Hepatocyte (in vitro differentiated cells): ENCODE measurements at regions not wholly inside any gene's neighbourhood (a gene's known extent, or its start where the extent isn't known, plus 50 kb on each side); places are given as distances from the start of the nearest gene placed in this dataset.
A peak's percentile ranks its signal among the peaks of the same experiment; 100 is the strongest.
"Not testable (repeated sequence)": the region's sequence is repeated elsewhere in the genome, so short reads cannot be mapped to it uniquely, and the experiment has no call there.

Experiments used
- DNase-seq: peaks from one replicate; pipeline ENCODE4 v3.0.0-alpha.2; 2016; ENCODE audit warnings: low spot score
- H2AFZ ChIP-seq: fragments of 200-600 bp; sonication (generic); 2 replicates; pipeline ENCODE4 v1.6.0; 2016; ENCODE audit warnings: antibody characterized with exemption, mild to moderate bottlenecking
- H3K27ac ChIP-seq: fragments of 200-600 bp; sonication (generic); 2 replicates; pipeline ENCODE4 v1.5.1; 2016; ENCODE audit warnings: mild to moderate bottlenecking
- H3K27me3 ChIP-seq: fragments of 200-600 bp; sonication (generic); 2 replicates; pipeline ENCODE4 v1.6.1; 2016
- H3K36me3 ChIP-seq: fragments of 200-600 bp; sonication (generic); replicated peaks from 2 replicates; pipeline ENCODE4 v1.5.1; 2016; ENCODE audit warnings: low read depth; ENCODE audit not compliant: insufficient read depth
- H3K4me1 ChIP-seq: fragments of 200-600 bp; sonication (generic); 2 replicates; pipeline ENCODE4 v1.5.1; 2016; ENCODE audit warnings: mild to moderate bottlenecking, moderate library complexity; ENCODE audit not compliant: insufficient read depth
- H3K4me2 ChIP-seq: fragments of 200-600 bp; sonication (generic); 2 replicates; pipeline ENCODE4 v1.6.0; 2016
- H3K4me3 ChIP-seq: fragments of 200-600 bp; sonication (generic); 2 replicates; pipeline ENCODE4 v1.5.1; 2016; ENCODE audit warnings: mild to moderate bottlenecking
- H3K79me2 ChIP-seq: fragments of 200-600 bp; sonication (generic); 2 replicates; pipeline ENCODE4 v1.6.0; 2017; ENCODE audit warnings: mild to moderate bottlenecking
- H3K9me2 ChIP-seq: fragments of 200-600 bp; sonication (generic); replicated peaks from 2 replicates; pipeline ENCODE4 v1.6.0; 2017; ENCODE audit warnings: mild to moderate bottlenecking; ENCODE audit not compliant: insufficient read depth
- H3K9me3 ChIP-seq: fragments of 200-600 bp; sonication (generic); 2 replicates; pipeline ENCODE4 v1.5.1; 2016; ENCODE audit warnings: low read depth, mild to moderate bottlenecking
- H4K20me1 ChIP-seq: fragments of 200-600 bp; sonication (generic); 2 replicates; pipeline ENCODE4 v1.6.0; 2016; ENCODE audit warnings: mild to moderate bottlenecking; ENCODE audit not compliant: insufficient read depth, poor library complexity, severe bottlenecking
- EZH2 ChIP-seq: fragments of 200-600 bp; sonication (generic); IDR thresholded peaks from 2 replicates; pipeline ENCODE4 v1.6.1; 2016; ENCODE audit warnings: antibody characterized with exemption, mild to moderate bottlenecking, borderline replicate concordance
- EZH2phosphoT487 ChIP-seq: fragments of 200-600 bp; sonication (generic); IDR thresholded peaks from one replicate; pipeline ENCODE4 v1.6.1; 2018; ENCODE audit warnings: antibody characterized with exemption, mild to moderate bottlenecking, low read depth, moderate library complexity; ENCODE audit not compliant: unreplicated experiment, severe bottlenecking
- WGBS: methylation state at CpG from one replicate; pipeline ENCODE4 v1.1.6; 2016; ENCODE audit warnings: low lambda C conversion rate; ENCODE audit errors: missing lambda C conversion rate; 5-methylcytosine and 5-hydroxymethylcytosine counted together
- TF ChIP-seq, protein P1 (sequence below): fragments of 200-600 bp; sonication (generic); IDR thresholded peaks from 2 replicates; pipeline ENCODE4 v1.5.1; 2016; ENCODE audit warnings: antibody characterized with exemption, mild to moderate bottlenecking; ENCODE audit not compliant: poor library complexity

DNA sequence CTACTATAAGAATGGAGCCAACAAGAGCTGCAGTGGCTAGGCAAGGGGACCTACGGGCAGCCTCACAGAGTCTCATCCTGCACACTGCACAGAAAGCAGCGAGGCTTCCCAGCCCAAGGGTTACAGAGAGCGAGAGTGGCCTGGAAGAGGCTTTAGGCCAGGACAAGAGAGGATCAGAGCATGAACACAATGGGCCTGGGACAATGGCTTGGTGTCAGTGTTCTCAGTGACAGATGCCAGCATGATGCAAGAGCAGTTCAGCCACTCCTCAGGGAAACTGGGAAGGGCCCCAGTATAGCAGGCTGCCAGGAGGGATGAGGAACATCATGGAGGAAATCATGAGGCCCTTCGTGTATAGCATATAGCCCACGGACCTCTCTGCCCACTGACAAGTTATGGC, 108.0 kb downstream of the NUS1 start:
- no peaks in the 10 kb centered on the region for H3K36me3 ChIP-seq
- no peaks in the 10 kb centered on the region for H3K27me3 ChIP-seq
- H2AFZ ChIP-seq = no peak overlapping the region
- H4K20me1 ChIP-seq = no peaks in the 10 kb centered on the region
- TF ChIP-seq, protein P1, sequence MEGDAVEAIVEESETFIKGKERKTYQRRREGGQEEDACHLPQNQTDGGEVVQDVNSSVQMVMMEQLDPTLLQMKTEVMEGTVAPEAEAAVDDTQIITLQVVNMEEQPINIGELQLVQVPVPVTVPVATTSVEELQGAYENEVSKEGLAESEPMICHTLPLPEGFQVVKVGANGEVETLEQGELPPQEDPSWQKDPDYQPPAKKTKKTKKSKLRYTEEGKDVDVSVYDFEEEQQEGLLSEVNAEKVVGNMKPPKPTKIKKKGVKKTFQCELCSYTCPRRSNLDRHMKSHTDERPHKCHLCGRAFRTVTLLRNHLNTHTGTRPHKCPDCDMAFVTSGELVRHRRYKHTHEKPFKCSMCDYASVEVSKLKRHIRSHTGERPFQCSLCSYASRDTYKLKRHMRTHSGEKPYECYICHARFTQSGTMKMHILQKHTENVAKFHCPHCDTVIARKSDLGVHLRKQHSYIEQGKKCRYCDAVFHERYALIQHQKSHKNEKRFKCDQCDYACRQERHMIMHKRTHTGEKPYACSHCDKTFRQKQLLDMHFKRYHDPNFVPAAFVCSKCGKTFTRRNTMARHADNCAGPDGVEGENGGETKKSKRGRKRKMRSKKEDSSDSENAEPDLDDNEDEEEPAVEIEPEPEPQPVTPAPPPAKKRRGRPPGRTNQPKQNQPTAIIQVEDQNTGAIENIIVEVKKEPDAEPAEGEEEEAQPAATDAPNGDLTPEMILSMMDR = no peak
- TF ChIP-seq EZH2 = no peak
- no peak for TF ChIP-seq EZH2phosphoT487
- no peaks in the 10 kb centered on the region for H3K4me1 ChIP-seq
- H3K9me2 ChIP-seq = no peaks in the 10 kb centered on the region
- WGBS = 75% methylated on average over 5 of the region's 5 CpGs
- no peaks in the 10 kb centered on the region for H3K9me3 ChIP-seq
- no peak for DNase-seq
- H3K79me2 ChIP-seq = no peaks in the 10 kb centered on the region
- H3K27ac ChIP-seq = no peak overlapping the region
- H3K4me2 ChIP-seq = no peak overlapping the region
- no peak overlapping the region for H3K4me3 ChIP-seq

DNA sequence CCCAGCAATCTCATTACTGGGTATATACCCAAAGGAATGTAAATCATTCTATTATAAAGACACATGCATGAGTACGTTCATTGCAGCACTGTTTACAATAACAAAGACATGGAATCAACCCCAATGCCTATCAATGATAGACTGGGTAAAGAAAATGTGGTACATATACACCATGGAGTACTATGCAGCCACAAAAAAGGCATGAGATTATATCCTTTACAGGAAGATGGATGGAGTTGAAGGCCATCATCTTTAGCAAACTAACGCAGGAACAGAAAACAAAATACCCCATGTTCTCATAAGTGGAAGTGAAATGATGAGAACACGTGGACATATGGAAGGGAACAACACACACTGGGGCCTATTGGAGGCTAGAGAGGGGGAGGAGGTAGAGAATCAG, 115.7 kb downstream of the NUS1 start:
- H3K27ac ChIP-seq = no peak overlapping the region
- no peak for DNase-seq
- WGBS = 86% methylated on average over 3 of the region's 3 CpGs

DNA sequence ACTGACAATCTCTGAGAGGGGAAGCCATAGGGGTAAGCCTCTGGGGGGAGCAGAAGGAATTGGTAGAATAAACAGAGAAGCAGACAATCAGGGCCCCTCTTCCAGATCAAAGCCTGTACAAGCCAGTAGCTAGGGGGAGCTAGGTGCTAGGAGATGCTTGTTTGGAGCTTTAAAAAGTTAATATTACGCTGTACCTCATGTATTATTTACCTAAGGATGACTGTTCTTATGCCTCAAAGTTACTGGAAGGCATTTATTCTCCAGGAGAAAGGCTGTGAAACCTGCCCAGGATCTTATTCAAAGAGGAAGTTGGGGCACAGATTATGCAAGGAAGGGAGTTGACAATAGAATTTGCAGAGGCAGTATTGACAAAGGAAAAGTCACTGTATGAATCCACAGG, 111.8 kb upstream of the SLC35F1 start:
- Histone ChIP-seq H2AFZ (no peak overlapping the region), H3K27ac (no peak overlapping the region), H3K4me1 (no peaks in the 10 kb centered on the region), H3K9me2 (no peaks in the 10 kb centered on the region), H3K4me3 (no peak overlapping the region), H3K36me3 (no peaks in the 10 kb centered on the region), H3K27me3 (no peaks in the 10 kb centered on the region), H3K9me3 (no peaks in the 10 kb centered on the region), H4K20me1 (no peaks in the 10 kb centered on the region), H3K4me2 (no peak overlapping the region), H3K79me2 (no peaks in the 10 kb centered on the region)
- TF ChIP-seq, protein P1 = no peak
- TF ChIP-seq EZH2phosphoT487 (no peak), EZH2 (no peak)
- DNase-seq = peak; percentile 4
- 47% methylated on average over 1 of the region's 1 CpG for WGBS

More for the DNA sequence above, 115.7 kb downstream of the NUS1 start:
- Histone ChIP-seq H3K4me1 (no peaks in the 10 kb centered on the region), H2AFZ (no peak overlapping the region), H3K27me3 (no peaks in the 10 kb centered on the region), H3K9me2 (no peaks in the 10 kb centered on the region), H3K79me2 (no peaks in the 10 kb centered on the region), H3K36me3 (no peaks in the 10 kb centered on the region), H3K9me3 (no peaks in the 10 kb centered on the region), H3K4me3 (no peak overlapping the region), H3K4me2 (no peak overlapping the region), H4K20me1 (no peaks in the 10 kb centered on the region)
- TF ChIP-seq EZH2 = no peak
- TF ChIP-seq EZH2phosphoT487 = no peak
- TF ChIP-seq, protein P1 = no peak

DNA sequence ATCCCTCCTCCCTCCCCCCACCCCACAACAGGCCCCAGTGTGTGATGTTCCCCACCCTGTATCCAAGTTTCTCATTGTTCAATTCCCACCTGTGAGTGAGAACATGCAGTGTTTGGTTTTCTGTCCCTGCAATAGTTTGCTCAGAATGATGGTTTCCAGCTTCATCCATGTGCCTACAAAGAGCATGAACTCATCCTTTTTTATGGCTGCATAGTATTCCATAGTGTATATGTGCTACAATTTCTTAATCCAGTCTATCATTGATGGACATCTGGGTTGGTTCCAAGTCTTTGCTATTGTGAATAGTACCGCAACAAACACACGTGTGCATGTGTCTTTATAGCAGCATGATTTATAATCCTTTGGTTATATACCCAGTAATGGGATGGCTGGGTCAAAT, 108.2 kb upstream of the SLC35F1 start:
- 93% methylated on average over 2 of the region's 2 CpGs for WGBS
- not testable (repeated sequence) for H3K79me2 ChIP-seq

More for the DNA sequence above, 108.2 kb upstream of the SLC35F1 start:
- not testable (repeated sequence) for H3K27me3 ChIP-seq, H3K4me1 ChIP-seq, H2AFZ ChIP-seq, H3K9me3 ChIP-seq, H3K9me2 ChIP-seq, DNase-seq, H3K4me3 ChIP-seq, H3K36me3 ChIP-seq, H4K20me1 ChIP-seq, H3K4me2 ChIP-seq, H3K27ac ChIP-seq
